IMR-90 (cell line): ENCODE measurements at regions not wholly inside any gene's neighbourhood (a gene's known extent, or its start where the extent isn't known, plus 50 kb on each side); places are given as distances from the start of the nearest gene placed in this dataset.

Experiments used
- BHLHE40 ChIP-seq: fragments of 150-350 bp; IDR thresholded peaks from 2 replicates; pipeline ENCODE4 v1.6.1; 2016; ENCODE audit warnings: mild to moderate bottlenecking, low read depth, low read length
- CEBPB ChIP-seq: IDR thresholded peaks from 2 replicates; pipeline ENCODE4 v1.6.1; 2012; ENCODE audit warnings: low read depth, low read length, improper control_type of control experiment
- CHD1 ChIP-seq: IDR thresholded peaks from 2 replicates; pipeline ENCODE4 v1.6.1; 2012; ENCODE audit warnings: low read depth, low read length, improper control_type of control experiment
- FOS ChIP-seq: fragments of 150-350 bp; IDR thresholded peaks from 2 replicates; pipeline ENCODE4 v1.6.1; 2016; ENCODE audit warnings: low read depth, low read length
- MAFK ChIP-seq: IDR thresholded peaks from 2 replicates; pipeline ENCODE4 v1.6.1; 2012; ENCODE audit warnings: low read depth, low read length, improper control_type of control experiment
- MAZ ChIP-seq: IDR thresholded peaks from 2 replicates; pipeline ENCODE4 v1.6.1; 2012; ENCODE audit warnings: low read depth, mild to moderate bottlenecking, low read length, improper control_type of control experiment, moderate library complexity, borderline replicate concordance
- POLR2A ChIP-seq: IDR thresholded peaks from 2 replicates; pipeline ENCODE4 v1.6.1; 2012; ENCODE audit warnings: mild to moderate bottlenecking, low read depth, low read length
- RAD21 ChIP-seq: IDR thresholded peaks from 2 replicates; pipeline ENCODE4 v1.6.1; 2012; ENCODE audit warnings: low read length, improper control_type of control experiment
- RCOR1 ChIP-seq: IDR thresholded peaks from 2 replicates; pipeline ENCODE4 v1.6.1; 2012; ENCODE audit warnings: mild to moderate bottlenecking, low read length, improper control_type of control experiment; ENCODE audit not compliant: insufficient replicate concordance
- SMC3 ChIP-seq: fragments of 150-350 bp; IDR thresholded peaks from 2 replicates; pipeline ENCODE4 v1.6.1; 2016; ENCODE audit warnings: low read depth, mild to moderate bottlenecking, antibody characterized with exemption, low read length, moderate library complexity
- TF ChIP-seq, protein P1 (sequence below): conservative IDR thresholded peaks from 2 replicates; pipeline ENCODE4 v1.5.1; 2012; ENCODE audit warnings: mild to moderate bottlenecking, low read depth, low read length, improper control_type of control experiment
- TF ChIP-seq, protein P2 (sequence below): fragments of 150-350 bp; IDR thresholded peaks from 2 replicates; pipeline ENCODE4 v1.6.1; 2017; ENCODE audit warnings: mild to moderate bottlenecking, antibody characterized with exemption, low read length, low read depth

- TF ChIP-seq, protein P1, sequence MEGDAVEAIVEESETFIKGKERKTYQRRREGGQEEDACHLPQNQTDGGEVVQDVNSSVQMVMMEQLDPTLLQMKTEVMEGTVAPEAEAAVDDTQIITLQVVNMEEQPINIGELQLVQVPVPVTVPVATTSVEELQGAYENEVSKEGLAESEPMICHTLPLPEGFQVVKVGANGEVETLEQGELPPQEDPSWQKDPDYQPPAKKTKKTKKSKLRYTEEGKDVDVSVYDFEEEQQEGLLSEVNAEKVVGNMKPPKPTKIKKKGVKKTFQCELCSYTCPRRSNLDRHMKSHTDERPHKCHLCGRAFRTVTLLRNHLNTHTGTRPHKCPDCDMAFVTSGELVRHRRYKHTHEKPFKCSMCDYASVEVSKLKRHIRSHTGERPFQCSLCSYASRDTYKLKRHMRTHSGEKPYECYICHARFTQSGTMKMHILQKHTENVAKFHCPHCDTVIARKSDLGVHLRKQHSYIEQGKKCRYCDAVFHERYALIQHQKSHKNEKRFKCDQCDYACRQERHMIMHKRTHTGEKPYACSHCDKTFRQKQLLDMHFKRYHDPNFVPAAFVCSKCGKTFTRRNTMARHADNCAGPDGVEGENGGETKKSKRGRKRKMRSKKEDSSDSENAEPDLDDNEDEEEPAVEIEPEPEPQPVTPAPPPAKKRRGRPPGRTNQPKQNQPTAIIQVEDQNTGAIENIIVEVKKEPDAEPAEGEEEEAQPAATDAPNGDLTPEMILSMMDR = no peak
- TF ChIP-seq CHD1 = no peak
- no peak for TF ChIP-seq POLR2A
- TF ChIP-seq RAD21 = no peak
- TF ChIP-seq, protein P2, sequence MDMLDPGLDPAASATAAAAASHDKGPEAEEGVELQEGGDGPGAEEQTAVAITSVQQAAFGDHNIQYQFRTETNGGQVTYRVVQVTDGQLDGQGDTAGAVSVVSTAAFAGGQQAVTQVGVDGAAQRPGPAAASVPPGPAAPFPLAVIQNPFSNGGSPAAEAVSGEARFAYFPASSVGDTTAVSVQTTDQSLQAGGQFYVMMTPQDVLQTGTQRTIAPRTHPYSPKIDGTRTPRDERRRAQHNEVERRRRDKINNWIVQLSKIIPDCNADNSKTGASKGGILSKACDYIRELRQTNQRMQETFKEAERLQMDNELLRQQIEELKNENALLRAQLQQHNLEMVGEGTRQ = no peak
- no peak for TF ChIP-seq SMC3
- TF ChIP-seq CEBPB = no peak
- no peak for TF ChIP-seq MAZ
- no peak for TF ChIP-seq MAFK
- no peak for TF ChIP-seq RCOR1
- TF ChIP-seq BHLHE40 = no peak
- no peak for TF ChIP-seq FOS
These were observed 65.6 kb upstream of the PHACTR2 start for GRCh38 chr6:143612186-143612585.
